ENCODE measurements at regions not wholly inside any gene's neighbourhood (a gene's known extent, or its start where the extent isn't known, plus 50 kb on each side); places are given as distances from the start of the nearest gene placed in this dataset.

- TF ChIP-seq SIN3A (IDR thresholded peaks at IDR 0.05; ENCODE audit: borderline replicate concordance, insufficient read depth, low read depth, low read length) (no peak), CTCF (IDR thresholded peaks at IDR 0.05) (no peak)
Measured at GRCh38 chr1:4050998-4051397, 150.9 kb upstream of the C1orf174 start.

Data from Panc1 (cell line).